RWPE1 (cell line): ENCODE measurements at regions not wholly inside any gene's neighbourhood (a gene's known extent, or its start where the extent isn't known, plus 50 kb on each side); places are given as distances from the start of the nearest gene placed in this dataset.

Source experiments
- CTCF ChIA-PET: fragments of 350-600 bp; sonication (Branson Sonifier 250); formaldehyde crosslinking; extraction: SDS; loops from one replicate; lab custom pipeline; 2021; lab: Yijun Ruan, JAX
- POLR2A ChIA-PET: fragments of 400-600 bp; formaldehyde crosslinking; extraction: SDS; loops from one replicate; lab custom pipeline; 2020; ENCODE audit warnings: antibody characterized with exemption; ENCODE audit not compliant: low non-redundant PET; lab: Yijun Ruan, JAX
- DNase-seq: peaks from one replicate; pipeline ENCODE4 v3.0.0; 2012; ENCODE audit warnings: low spot score
- H3K27ac ChIP-seq: fragments of 450-650 bp; 2 replicates; pipeline ENCODE4 v1.5.1; 2017
- TF ChIP-seq, protein P1 (sequence below): fragments of 450-650 bp; conservative IDR thresholded peaks from 2 replicates; pipeline ENCODE4 v1.5.1; 2017; ENCODE audit warnings: low read depth, mild to moderate bottlenecking

GRCh38 chr2:66273933-66274490 is 160.9 kb upstream of the MEIS1 start:
- DNase-seq, result no peak
- H3K27ac ChIP-seq, result no peak overlapping the region
- TF ChIP-seq, protein P1, sequence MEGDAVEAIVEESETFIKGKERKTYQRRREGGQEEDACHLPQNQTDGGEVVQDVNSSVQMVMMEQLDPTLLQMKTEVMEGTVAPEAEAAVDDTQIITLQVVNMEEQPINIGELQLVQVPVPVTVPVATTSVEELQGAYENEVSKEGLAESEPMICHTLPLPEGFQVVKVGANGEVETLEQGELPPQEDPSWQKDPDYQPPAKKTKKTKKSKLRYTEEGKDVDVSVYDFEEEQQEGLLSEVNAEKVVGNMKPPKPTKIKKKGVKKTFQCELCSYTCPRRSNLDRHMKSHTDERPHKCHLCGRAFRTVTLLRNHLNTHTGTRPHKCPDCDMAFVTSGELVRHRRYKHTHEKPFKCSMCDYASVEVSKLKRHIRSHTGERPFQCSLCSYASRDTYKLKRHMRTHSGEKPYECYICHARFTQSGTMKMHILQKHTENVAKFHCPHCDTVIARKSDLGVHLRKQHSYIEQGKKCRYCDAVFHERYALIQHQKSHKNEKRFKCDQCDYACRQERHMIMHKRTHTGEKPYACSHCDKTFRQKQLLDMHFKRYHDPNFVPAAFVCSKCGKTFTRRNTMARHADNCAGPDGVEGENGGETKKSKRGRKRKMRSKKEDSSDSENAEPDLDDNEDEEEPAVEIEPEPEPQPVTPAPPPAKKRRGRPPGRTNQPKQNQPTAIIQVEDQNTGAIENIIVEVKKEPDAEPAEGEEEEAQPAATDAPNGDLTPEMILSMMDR, result no peak
- ChIA-PET CTCF (interaction anchor here (0.6 kb wide), 1 partner anchor 244 kb away, joined by 3 read pairs; no protein-coding TSS in a partner anchor), POLR2A (no interaction called here)

GRCh38 chr2:66272751-66273150 is 162.2 kb upstream of the MEIS1 start:
- TF ChIP-seq, protein P1, result no peak
- ChIA-PET CTCF (no interaction called here), POLR2A (no interaction called here)
- H3K27ac ChIP-seq, result no peak overlapping the region
- no peak for DNase-seq

GRCh38 chr2:66271777-66272176 is 163.1 kb upstream of the MEIS1 start:
- ChIA-PET CTCF (interaction anchor here (0.5 kb wide), 1 partner anchor 1205 kb away, joined by 11 read pairs; no protein-coding TSS in a partner anchor), POLR2A (no interaction called here)
- no peak overlapping the region for H3K27ac ChIP-seq
- no peak for DNase-seq
- TF ChIP-seq, protein P1, result no peak

DNA sequence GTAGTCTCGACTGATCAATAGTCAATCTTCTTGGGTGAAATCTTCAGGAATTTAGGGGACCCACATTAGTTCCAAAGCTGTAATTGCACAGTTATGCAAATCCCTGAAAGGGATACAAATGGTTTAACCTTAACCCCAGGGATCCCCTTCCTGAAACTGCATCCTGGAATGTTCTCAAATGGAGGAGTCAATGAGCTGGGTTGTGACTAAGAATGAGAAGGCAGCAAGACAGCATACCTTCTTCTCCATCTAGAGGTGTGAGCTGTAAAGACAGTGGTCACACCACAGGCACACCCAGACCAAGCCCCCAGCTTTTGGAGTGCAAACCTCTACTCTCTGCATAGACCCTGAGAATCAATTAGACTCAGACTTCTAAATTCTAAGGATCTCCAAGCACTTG is 164.7 kb upstream of the MEIS1 start:
- H3K27ac ChIP-seq, result no peak overlapping the region
- DNase-seq, result peak; percentile 21
- ChIA-PET CTCF (no interaction called here), POLR2A (no interaction called here)
- TF ChIP-seq, protein P1, result no peak

- no peak for DNase-seq
- TF ChIP-seq, protein P1, result no peak
- POLR2A ChIA-PET, result no interaction called here
- no peak overlapping the region for H3K27ac ChIP-seq
- CTCF ChIA-PET, result no interaction called here
These were observed 165.8 kb upstream of the MEIS1 start for GRCh38 chr2:66269166-66269565.

- ChIA-PET CTCF (no interaction called here), POLR2A (no interaction called here)
- no peak for DNase-seq
These were observed 166.2 kb upstream of the MEIS1 start for GRCh38 chr2:66268756-66269155.

More at GRCh38 chr2:66268756-66269155, 166.2 kb upstream of the MEIS1 start:
- H3K27ac ChIP-seq, result no peak overlapping the region
- TF ChIP-seq, protein P1, result no peak
